HepG2 (cell line): ENCODE measurements at regions not wholly inside any gene's neighbourhood (a gene's known extent, or its start where the extent isn't known, plus 50 kb on each side); places are given as distances from the start of the nearest gene placed in this dataset.

Experiments used
- ATAC-seq: fragments of 200-7000 bp; cut with Tn5 transposase; 3 replicates; pipeline ENCODE4 v1.9.1; 2020; ENCODE audit warnings: mild to moderate bottlenecking, moderate library complexity
- BruUV-seq: library from RNA; stranded (reverse); fragments of 400-500 nt; replicated peaks from 2 replicates; lab custom pipeline; 2021; lab: Mats Ljungman, UMichigan
- CTCF ChIA-PET: fragments of 300-600 bp; formaldehyde crosslinking; extraction: SDS; loops from one replicate; lab custom pipeline; 2021; ENCODE audit warnings: low total read pairs, inconsistent platforms, low intra/inter-chr PET ratio; lab: Yijun Ruan, JAX
- POLR2A ChIA-PET: fragments of 350-600 bp; sonication (Branson Sonifier 250); formaldehyde crosslinking; loops from one replicate; lab custom pipeline; 2020; ENCODE audit warnings: antibody characterized with exemption, inconsistent platforms; lab: Yijun Ruan, JAX
- DNase-seq: peaks from one replicate; pipeline ENCODE4 v3.0.0-alpha.2; 2015; ENCODE audit warnings: low spot score
- FAIRE-seq: peaks from 3 replicates; lab custom pipeline; 2011; peaks lifted over from hg19 to GRCh38; lab: Jason Lieb, UNC
- H2AFZ ChIP-seq: one replicate; pipeline ENCODE4 v1.6.1; 2011; ENCODE audit warnings: low read length, inconsistent platforms
- H3K27ac ChIP-seq: fragments of 300-600 bp; 3 replicates; pipeline ENCODE4 v1.8.0; 2011; ENCODE audit warnings: mixed run types, mild to moderate bottlenecking, mixed read lengths, low read length, inconsistent platforms; ENCODE audit not compliant: insufficient read depth; ENCODE audit errors: extremely low read length
- H3K27me3 ChIP-seq, 2 experiments: fragments of 200-600 bp in 1 of 2; 2 replicates in 1 of 2; 3 replicates in 1 of 2; pipeline versions ENCODE4 v1.6.0 to v1.8.0; 2011; ENCODE audit warnings: low read length in 2 of 2, mild to moderate bottlenecking in 2 of 2, moderate library complexity in 2 of 2, inconsistent platforms in 1 of 2; ENCODE audit not compliant: insufficient read depth in 2 of 2, control insufficient read depth in 1 of 2
- H3K36me3 ChIP-seq, 2 experiments: fragments of 200-600 bp in 1 of 2; replicated peaks in 1 of 2; 2 replicates in 1 of 2; 3 replicates in 1 of 2; pipeline versions ENCODE4 v1.5.1 to v1.8.0; 2011; ENCODE audit warnings: low read length in 2 of 2, inconsistent platforms in 1 of 2; ENCODE audit not compliant: insufficient read depth in 2 of 2, control insufficient read depth in 1 of 2
- H3K4me1 ChIP-seq: 2 replicates; pipeline ENCODE4 v1.5.1; 2012; ENCODE audit warnings: low read length, inconsistent platforms; ENCODE audit not compliant: insufficient read depth
- H3K4me2 ChIP-seq: 2 replicates; pipeline ENCODE4 v1.6.0; 2011; ENCODE audit warnings: low read depth, low read length, inconsistent platforms
- H3K4me3 ChIP-seq, 3 experiments: fragments of 200-600 bp in 1 of 3; sonication (generic), shearing (Covaris generic) in 1 of 3; replicated peaks in 1 of 3; 2 replicates each; pipeline ENCODE4 v1.5.1; 2011 to 2016; ENCODE audit warnings: low read length in 3 of 3, inconsistent platforms in 2 of 3, low read depth in 2 of 3, mild to moderate bottlenecking in 2 of 3, control low read depth in 1 of 3, mixed read lengths in 1 of 3; ENCODE audit not compliant: insufficient read depth in 1 of 3
- H3K79me2 ChIP-seq: one replicate; pipeline ENCODE4 v1.6.1; 2011; ENCODE audit warnings: low read length, inconsistent platforms; ENCODE audit not compliant: insufficient read depth
- H3K9ac ChIP-seq: 2 replicates; pipeline ENCODE4 v1.6.0; 2011; ENCODE audit warnings: mild to moderate bottlenecking, low read depth, low read length, inconsistent platforms; ENCODE audit not compliant: insufficient read depth
- H3K9me3 ChIP-seq: 2 replicates; pipeline ENCODE4 v1.5.1; 2012; ENCODE audit warnings: mild to moderate bottlenecking, low read length
- H4K20me1 ChIP-seq: 2 replicates; pipeline ENCODE4 v1.6.0; 2011; ENCODE audit warnings: inconsistent platforms, mild to moderate bottlenecking, low read length, moderate library complexity; ENCODE audit not compliant: insufficient read depth
- NFIC ChIP-seq: IDR thresholded peaks from 2 replicates; pipeline ENCODE4 v1.6.1; 2012; ENCODE audit warnings: mild to moderate bottlenecking, low read length, inconsistent platforms
- RBFOX2 ChIP-seq: fragments of 200-400 bp; formaldehyde crosslinking; IDR thresholded peaks from 2 replicates; pipeline ENCODE4 v1.6.1; 2017; ENCODE audit warnings: low read depth, mild to moderate bottlenecking, low read length
- RELA ChIP-seq: sonication (generic); formaldehyde crosslinking; IDR thresholded peaks from 2 replicates; pipeline ENCODE4 v1.4.0; 2020; ENCODE audit warnings: missing genetic modification reagents
- SRY ChIP-seq: sonication (generic); formaldehyde crosslinking; IDR thresholded peaks from 2 replicates; pipeline ENCODE4 v1.8.0; 2022; ENCODE audit warnings: mild to moderate bottlenecking, missing genetic modification reagents
- ZFP36L1 ChIP-seq: sonication (generic); formaldehyde crosslinking; IDR thresholded peaks from 2 replicates; pipeline ENCODE4 v1.8.0; 2022; ENCODE audit warnings: mild to moderate bottlenecking, missing genetic modification reagents, moderate library complexity
- ZNF792 ChIP-seq: IDR thresholded peaks from 2 replicates; pipeline ENCODE4 v1.6.1; 2016
- WGBS: methylation state at CpG from one replicate; pipeline ENCODE4 v1.1.6; 2017; ENCODE audit warnings: low lambda C conversion rate; 5-methylcytosine and 5-hydroxymethylcytosine counted together
- in situ Hi-C: cut with HindIII; loops from 2 replicates; pipeline ENCODE4 v1.10.0; 2017; ENCODE audit warnings: low pct_unique_long_range_greater_than_20kb; ENCODE audit not compliant: extremely low pct_ligation_motif_present
- intact Hi-C: fragments of 100-400 bp; cut with micrococcal nuclease; formaldehyde crosslinking; loops from one replicate; pipeline ENCODE4 v1.10.0; 2022; ENCODE audit not compliant: unreplicated experiment
- TF ChIP-seq, protein P1 (sequence below): sonication (generic); formaldehyde crosslinking; IDR thresholded peaks from 2 replicates; pipeline ENCODE4 v1.4.0; 2020; ENCODE audit warnings: missing genetic modification reagents

DNA sequence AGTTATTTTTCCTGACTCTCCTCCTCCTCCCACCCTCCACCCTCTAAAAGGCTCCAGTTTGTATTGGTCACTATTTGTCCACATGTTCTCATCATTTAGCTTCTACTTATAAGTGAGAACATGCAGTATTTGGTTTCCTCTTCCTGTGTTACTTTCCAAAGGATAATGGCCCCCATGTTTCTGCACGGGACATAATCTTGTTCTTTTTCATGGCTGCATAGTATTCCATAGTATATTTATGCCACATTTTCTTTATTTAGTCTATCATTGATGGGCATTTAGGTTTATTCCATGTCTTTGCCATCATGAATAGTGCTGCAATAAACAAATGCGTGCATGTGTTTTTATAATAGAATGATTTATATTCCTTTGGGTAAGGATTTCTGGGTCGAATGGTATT, 167.3 kb upstream of the GRID2 start (continued):
- TF ChIP-seq SRY = no peak
- TF ChIP-seq ZNF792 (CRISPR knock-in tag) = no peak
- TF ChIP-seq, protein P1, sequence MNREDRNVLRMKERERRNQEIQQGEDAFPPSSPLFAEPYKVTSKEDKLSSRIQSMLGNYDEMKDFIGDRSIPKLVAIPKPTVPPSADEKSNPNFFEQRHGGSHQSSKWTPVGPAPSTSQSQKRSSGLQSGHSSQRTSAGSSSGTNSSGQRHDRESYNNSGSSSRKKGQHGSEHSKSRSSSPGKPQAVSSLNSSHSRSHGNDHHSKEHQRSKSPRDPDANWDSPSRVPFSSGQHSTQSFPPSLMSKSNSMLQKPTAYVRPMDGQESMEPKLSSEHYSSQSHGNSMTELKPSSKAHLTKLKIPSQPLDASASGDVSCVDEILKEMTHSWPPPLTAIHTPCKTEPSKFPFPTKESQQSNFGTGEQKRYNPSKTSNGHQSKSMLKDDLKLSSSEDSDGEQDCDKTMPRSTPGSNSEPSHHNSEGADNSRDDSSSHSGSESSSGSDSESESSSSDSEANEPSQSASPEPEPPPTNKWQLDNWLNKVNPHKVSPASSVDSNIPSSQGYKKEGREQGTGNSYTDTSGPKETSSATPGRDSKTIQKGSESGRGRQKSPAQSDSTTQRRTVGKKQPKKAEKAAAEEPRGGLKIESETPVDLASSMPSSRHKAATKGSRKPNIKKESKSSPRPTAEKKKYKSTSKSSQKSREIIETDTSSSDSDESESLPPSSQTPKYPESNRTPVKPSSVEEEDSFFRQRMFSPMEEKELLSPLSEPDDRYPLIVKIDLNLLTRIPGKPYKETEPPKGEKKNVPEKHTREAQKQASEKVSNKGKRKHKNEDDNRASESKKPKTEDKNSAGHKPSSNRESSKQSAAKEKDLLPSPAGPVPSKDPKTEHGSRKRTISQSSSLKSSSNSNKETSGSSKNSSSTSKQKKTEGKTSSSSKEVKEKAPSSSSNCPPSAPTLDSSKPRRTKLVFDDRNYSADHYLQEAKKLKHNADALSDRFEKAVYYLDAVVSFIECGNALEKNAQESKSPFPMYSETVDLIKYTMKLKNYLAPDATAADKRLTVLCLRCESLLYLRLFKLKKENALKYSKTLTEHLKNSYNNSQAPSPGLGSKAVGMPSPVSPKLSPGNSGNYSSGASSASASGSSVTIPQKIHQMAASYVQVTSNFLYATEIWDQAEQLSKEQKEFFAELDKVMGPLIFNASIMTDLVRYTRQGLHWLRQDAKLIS (CRISPR knock-in tag) = no peak

DNA sequence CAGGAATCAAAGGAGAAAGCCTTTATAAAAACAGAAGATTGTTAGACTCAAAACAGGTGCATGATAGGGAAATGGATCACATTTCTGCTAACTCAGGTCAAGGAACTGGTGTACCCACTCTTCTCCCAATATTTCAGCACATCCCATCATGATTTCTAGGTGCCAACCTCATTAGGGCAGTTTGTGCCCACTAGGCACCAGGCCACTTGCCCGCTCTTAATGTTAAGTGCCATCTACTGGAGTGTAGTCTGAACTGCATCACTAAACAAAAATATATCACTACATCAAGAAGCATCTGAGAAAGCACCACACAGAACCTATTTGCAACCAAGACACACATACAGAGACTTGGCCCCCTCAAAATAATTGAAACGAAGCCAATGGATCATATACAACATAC, 140.4 kb upstream of the GRID2 start:
- Histone ChIP-seq H4K20me1 (no peaks in the 10 kb centered on the region), H3K4me3 (no peak overlapping the region), H3K79me2 (no peaks in the 10 kb centered on the region), H3K27me3 (no peaks in the 10 kb centered on the region), H2AFZ (no peak overlapping the region), H3K4me1 (no peaks in the 10 kb centered on the region), H3K9me3 (peaks cover 62% of the 10 kb centered on the region), H3K36me3 (no peaks in the 10 kb centered on the region), H3K27ac (no peak overlapping the region), H3K4me2 (no peak overlapping the region), H3K9ac (no peak overlapping the region)
- in situ Hi-C loops (no loop called here), intact Hi-C loops (no loop called here)
- DNase-seq (no peak), ATAC-seq (no peak), FAIRE-seq (no peak)
- POLR2A ChIA-PET = no interaction called here
- BruUV-seq = no TSS peak
- TF ChIP-seq RELA (no peak), RBFOX2 (no peak), ZFP36L1 (CRISPR knock-in tag) (no peak), NFIC (no peak)
- CTCF ChIA-PET = no interaction called here
- WGBS = 15% methylated on average over 2 of the region's 2 CpGs
